ENCODE measurements at regions not wholly inside any gene's neighbourhood (a gene's known extent, or its start where the extent isn't known, plus 50 kb on each side); places are given as distances from the start of the nearest gene placed in this dataset.
"Not testable (repeated sequence)": the region's sequence is repeated elsewhere in the genome, so short reads cannot be mapped to it uniquely, and the experiment has no call there.

GRCh38 chr10:8159341-8160165, 105.1 kb downstream of the GATA3 start:
- no peak for ATAC-seq
- H3K4me1 Mint-ChIP-seq: no peaks in the 10 kb centered on the region
- H3K4me3 Mint-ChIP-seq: no peak overlapping the region
- H3K27me3 Mint-ChIP-seq: no peaks in the 10 kb centered on the region
- H3K27ac Mint-ChIP-seq: no peak overlapping the region
- no peaks in the 10 kb centered on the region for H3K36me3 Mint-ChIP-seq
- H3K9me3 Mint-ChIP-seq: peaks cover 7% of the 10 kb centered on the region

- H3K9me3 Mint-ChIP-seq: peaks cover 20% of the 10 kb centered on the region
- no peaks in the 10 kb centered on the region for H3K27me3 Mint-ChIP-seq
- H3K4me3 Mint-ChIP-seq: no peak overlapping the region
- peaks cover 3% of the 10 kb centered on the region for H3K36me3 Mint-ChIP-seq
- ATAC-seq: no peak
- H3K4me1 Mint-ChIP-seq: no peaks in the 10 kb centered on the region
- H3K27ac Mint-ChIP-seq: no peak overlapping the region
Measured at GRCh38 chr10:8163824-8164223, 109.3 kb downstream of the GATA3 start.

- H3K27ac Mint-ChIP-seq, ATAC-seq: not testable (repeated sequence)
Measured at GRCh38 chr10:8164640-8165039, 110.2 kb downstream of the GATA3 start.

GRCh38 chr10:8168836-8169235, 114.3 kb downstream of the GATA3 start:
- no peak overlapping the region for H3K4me3 Mint-ChIP-seq
- H3K27me3 Mint-ChIP-seq: no peaks in the 10 kb centered on the region
- peaks cover 6% of the 10 kb centered on the region for H3K36me3 Mint-ChIP-seq

More at GRCh38 chr10:8164640-8165039, 110.2 kb downstream of the GATA3 start:
- not testable (repeated sequence) for H3K4me3 Mint-ChIP-seq, H3K27me3 Mint-ChIP-seq, H3K36me3 Mint-ChIP-seq, H3K4me1 Mint-ChIP-seq
- H3K9me3 Mint-ChIP-seq: peaks cover 23% of the 10 kb centered on the region

GRCh38 chr10:8171008-8171407, 116.5 kb downstream of the GATA3 start:
- no peak overlapping the region for H3K27ac Mint-ChIP-seq

More at GRCh38 chr10:8168836-8169235, 114.3 kb downstream of the GATA3 start:
- no peaks in the 10 kb centered on the region for H3K4me1 Mint-ChIP-seq
- no peak for ATAC-seq
- no peak overlapping the region for H3K27ac Mint-ChIP-seq
- peaks cover 25% of the 10 kb centered on the region for H3K9me3 Mint-ChIP-seq

GRCh38 chr10:8172604-8173003, 118.1 kb downstream of the GATA3 start:
- Mint-ChIP-seq H3K9me3 (peaks cover 15% of the 10 kb centered on the region), H3K36me3 (peaks cover 6% of the 10 kb centered on the region), H3K27me3 (no peaks in the 10 kb centered on the region), H3K27ac (no peak overlapping the region), H3K4me1 (no peaks in the 10 kb centered on the region), H3K4me3 (no peak overlapping the region)
- no peak for ATAC-seq

More at GRCh38 chr10:8171008-8171407, 116.5 kb downstream of the GATA3 start:
- ATAC-seq: no peak
- H3K4me1 Mint-ChIP-seq: no peaks in the 10 kb centered on the region
- H3K4me3 Mint-ChIP-seq: no peak overlapping the region
- no peaks in the 10 kb centered on the region for H3K27me3 Mint-ChIP-seq
- peaks cover 6% of the 10 kb centered on the region for H3K36me3 Mint-ChIP-seq
- H3K9me3 Mint-ChIP-seq: peaks cover 19% of the 10 kb centered on the region

GRCh38 chr10:8173243-8173865, 118.9 kb downstream of the GATA3 start:
- no peaks in the 10 kb centered on the region for H3K4me1 Mint-ChIP-seq
- peaks cover 14% of the 10 kb centered on the region for H3K9me3 Mint-ChIP-seq
- no peak overlapping the region for H3K4me3 Mint-ChIP-seq
- peaks cover 6% of the 10 kb centered on the region for H3K36me3 Mint-ChIP-seq
- H3K27ac Mint-ChIP-seq: no peak overlapping the region
- no peak for ATAC-seq
- H3K27me3 Mint-ChIP-seq: no peaks in the 10 kb centered on the region

- H3K4me1 Mint-ChIP-seq: no peaks in the 10 kb centered on the region
- no peak overlapping the region for H3K4me3 Mint-ChIP-seq
- H3K9me3 Mint-ChIP-seq: peaks cover 11% of the 10 kb centered on the region
- peaks cover 2% of the 10 kb centered on the region for H3K36me3 Mint-ChIP-seq
- no peak overlapping the region for H3K27ac Mint-ChIP-seq
- ATAC-seq: no peak
- no peaks in the 10 kb centered on the region for H3K27me3 Mint-ChIP-seq
Measured at GRCh38 chr10:8173866-8174243, 119.4 kb downstream of the GATA3 start.

- Mint-ChIP-seq H3K27ac (no peak overlapping the region), H3K4me1 (no peaks in the 10 kb centered on the region), H3K27me3 (no peaks in the 10 kb centered on the region), H3K36me3 (no peaks in the 10 kb centered on the region), H3K9me3 (peaks cover 5% of the 10 kb centered on the region), H3K4me3 (no peak overlapping the region)
- ATAC-seq: no peak
Measured at GRCh38 chr10:8174762-8175161, 120.3 kb downstream of the GATA3 start.

- not testable (repeated sequence) for ATAC-seq, H3K27me3 Mint-ChIP-seq, H3K4me1 Mint-ChIP-seq, H3K9me3 Mint-ChIP-seq, H3K27ac Mint-ChIP-seq, H3K36me3 Mint-ChIP-seq, H3K4me3 Mint-ChIP-seq
Measured at GRCh38 chr10:8177526-8177925, 123.0 kb downstream of the GATA3 start.

- H3K27me3 Mint-ChIP-seq, H3K27ac Mint-ChIP-seq, H3K4me3 Mint-ChIP-seq, H3K4me1 Mint-ChIP-seq, ATAC-seq, H3K36me3 Mint-ChIP-seq, H3K9me3 Mint-ChIP-seq: not testable (repeated sequence)
Measured at GRCh38 chr10:8179773-8180172, 125.3 kb downstream of the GATA3 start.

- no peaks in the 10 kb centered on the region for H3K36me3 Mint-ChIP-seq
- no peak overlapping the region for H3K27ac Mint-ChIP-seq
- H3K4me3 Mint-ChIP-seq: no peak overlapping the region
- ATAC-seq: no peak
- no peaks in the 10 kb centered on the region for H3K4me1 Mint-ChIP-seq
- H3K9me3 Mint-ChIP-seq: peaks cover 3% of the 10 kb centered on the region
- peaks cover 12% of the 10 kb centered on the region for H3K27me3 Mint-ChIP-seq
Measured at GRCh38 chr10:8180360-8181109, 126.0 kb downstream of the GATA3 start.

- Mint-ChIP-seq H3K27ac (no peak overlapping the region), H3K9me3 (peaks cover 3% of the 10 kb centered on the region)
- ATAC-seq: no peak
Measured at GRCh38 chr10:8181496-8182157, 127.1 kb downstream of the GATA3 start.

GRCh38 chr10:8182806-8183205, 128.3 kb downstream of the GATA3 start:
- no peak for ATAC-seq
- no peak overlapping the region for H3K4me3 Mint-ChIP-seq

More at GRCh38 chr10:8181496-8182157, 127.1 kb downstream of the GATA3 start:
- Mint-ChIP-seq H3K4me1 (no peaks in the 10 kb centered on the region), H3K27me3 (peaks cover 12% of the 10 kb centered on the region), H3K36me3 (no peaks in the 10 kb centered on the region), H3K4me3 (no peak overlapping the region)

GRCh38 chr10:8183241-8183704, 128.8 kb downstream of the GATA3 start:
- Mint-ChIP-seq H3K9me3 (peaks cover 7% of the 10 kb centered on the region), H3K4me3 (no peak overlapping the region), H3K27me3 (peaks cover 18% of the 10 kb centered on the region), H3K4me1 (no peaks in the 10 kb centered on the region), H3K36me3 (no peaks in the 10 kb centered on the region), H3K27ac (no peak overlapping the region)
- no peak for ATAC-seq

More at GRCh38 chr10:8182806-8183205, 128.3 kb downstream of the GATA3 start:
- Mint-ChIP-seq H3K4me1 (no peaks in the 10 kb centered on the region), H3K27ac (no peak overlapping the region), H3K9me3 (peaks cover 3% of the 10 kb centered on the region), H3K36me3 (no peaks in the 10 kb centered on the region), H3K27me3 (peaks cover 13% of the 10 kb centered on the region)

All from stimulated activated memory B cell treated with anti-CD40 and anti-IgM and Interleukin-4, amounts not matched to agents 10 μg/mL and 1 μg/mL and 100 μg/mL, for 72 hours (primary cell).